ENCODE measurements at regions not wholly inside any gene's neighbourhood (a gene's known extent, or its start where the extent isn't known, plus 50 kb on each side); places are given as distances from the start of the nearest gene placed in this dataset.

- no peak for TF ChIP-seq CTCF (IDR thresholded peaks at IDR 0.05; ENCODE audit: control extremely low read depth, extremely low read depth)
Measured at GRCh38 chr3:176491084-176491483, 706.2 kb downstream of the TBL1XR1 start.

GRCh38 chr3:176490357-176490756, 706.9 kb downstream of the TBL1XR1 start:
- H3K36me3 ChIP-seq (ENCODE audit: control insufficient read depth in 4 of 4, insufficient read depth in 4 of 4, low read length in 4 of 4) = no peaks in the 10 kb centered on the region
- H3K9ac ChIP-seq (ENCODE audit: insufficient read depth in 1 of 2, low read length in 2 of 2) = no peak overlapping the region
- no peak overlapping the region for H3K27ac ChIP-seq (ENCODE audit: low read depth in 1 of 2, low read length in 1 of 2)
- H3K4me3 ChIP-seq = no peak overlapping the region
- ATAC-seq (ENCODE audit: insufficient read depth, low FRiP score) (no peak), DNase-seq (no peak)
- no peaks in the 10 kb centered on the region for H3K9me3 ChIP-seq (ENCODE audit: control insufficient read depth in 4 of 4, insufficient read depth in 3 of 4, low read length in 3 of 4)
- 82 to 88% methylated on average over 2 of the region's 2 CpGs for WGBS, 2 donors
- no peak for TF ChIP-seq CTCF (IDR thresholded peaks at IDR 0.05; ENCODE audit: control extremely low read depth, extremely low read depth)
- no peaks in the 10 kb centered on the region for H3K4me1 ChIP-seq (ENCODE audit: control insufficient read depth in 5 of 5, insufficient read depth in 5 of 5, low read length in 5 of 5)
- H3K27me3 ChIP-seq (ENCODE audit: control insufficient read depth in 3 of 3, insufficient read depth in 3 of 3, low read length in 2 of 3) = no peaks in the 10 kb centered on the region

More at GRCh38 chr3:176491084-176491483, 706.2 kb downstream of the TBL1XR1 start:
- Histone ChIP-seq H3K9ac (ENCODE audit: insufficient read depth in 1 of 2, low read length in 2 of 2) (no peak overlapping the region), H3K27me3 (ENCODE audit: control insufficient read depth in 3 of 3, insufficient read depth in 3 of 3, low read length in 2 of 3) (no peaks in the 10 kb centered on the region), H3K4me1 (ENCODE audit: control insufficient read depth in 5 of 5, insufficient read depth in 5 of 5, low read length in 5 of 5) (no peaks in the 10 kb centered on the region), H3K9me3 (ENCODE audit: control insufficient read depth in 4 of 4, insufficient read depth in 3 of 4, low read length in 3 of 4) (no peaks in the 10 kb centered on the region), H3K4me3 (no peak overlapping the region), H3K36me3 (ENCODE audit: control insufficient read depth in 4 of 4, insufficient read depth in 4 of 4, low read length in 4 of 4) (no peaks in the 10 kb centered on the region), H3K27ac (ENCODE audit: low read depth in 1 of 2, low read length in 1 of 2) (no peak overlapping the region)
- DNase-seq (no peak), ATAC-seq (ENCODE audit: insufficient read depth, low FRiP score) (no peak)
- WGBS, 2 donors = 84 to 87% methylated on average over 3 of the region's 3 CpGs

DNA sequence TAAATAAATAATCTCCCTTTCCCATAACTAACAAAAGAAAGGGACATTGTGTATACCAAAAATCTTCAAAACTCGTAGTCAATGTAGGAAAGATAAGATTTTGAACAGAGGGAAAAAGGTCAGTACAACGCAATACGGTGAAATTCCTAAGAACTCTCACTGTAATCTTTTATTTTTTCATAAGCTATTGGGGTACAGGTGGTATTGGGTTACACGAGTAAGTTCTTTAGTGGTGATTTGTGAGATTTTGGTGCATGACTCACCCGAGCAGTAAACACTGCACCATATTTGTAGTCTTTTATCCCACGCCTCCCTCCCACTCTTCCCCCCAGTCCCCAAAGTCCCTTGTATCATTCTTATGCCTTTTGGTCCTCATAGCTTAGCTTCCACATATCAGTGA, 718.0 kb downstream of the TBL1XR1 start:
- no peak for TF ChIP-seq CTCF (IDR thresholded peaks at IDR 0.05; ENCODE audit: control extremely low read depth, extremely low read depth)
- DNase-seq (no peak), ATAC-seq (ENCODE audit: insufficient read depth, low FRiP score) (no peak)
- Histone ChIP-seq H3K27ac (ENCODE audit: low read depth in 1 of 2, low read length in 1 of 2) (no peak overlapping the region), H3K4me3 (no peak overlapping the region), H3K36me3 (ENCODE audit: control insufficient read depth in 4 of 4, insufficient read depth in 4 of 4, low read length in 4 of 4) (no peaks in the 10 kb centered on the region), H3K9ac (ENCODE audit: insufficient read depth in 1 of 2, low read length in 2 of 2) (no peak overlapping the region), H3K9me3 (ENCODE audit: control insufficient read depth in 4 of 4, insufficient read depth in 3 of 4, low read length in 3 of 4) (peaks cover 0 to 2% (median 0%) of the 10 kb centered on the region in 4 donors), H3K4me1 (ENCODE audit: control insufficient read depth in 5 of 5, insufficient read depth in 5 of 5, low read length in 5 of 5) (no peaks in the 10 kb centered on the region), H3K27me3 (ENCODE audit: control insufficient read depth in 3 of 3, insufficient read depth in 3 of 3, low read length in 2 of 3) (no peaks in the 10 kb centered on the region)
- WGBS, 2 donors = 79 to 82% methylated on average over 6 of the region's 6 CpGs

GRCh38 chr3:176469694-176470205, 727.5 kb downstream of the TBL1XR1 start:
- H3K9ac ChIP-seq (ENCODE audit: insufficient read depth in 1 of 2, low read length in 2 of 2) = no peak overlapping the region
- no peaks in the 10 kb centered on the region for H3K27me3 ChIP-seq (ENCODE audit: control insufficient read depth in 3 of 3, insufficient read depth in 3 of 3, low read length in 2 of 3)
- no peaks in the 10 kb centered on the region for H3K4me1 ChIP-seq (ENCODE audit: control insufficient read depth in 5 of 5, insufficient read depth in 5 of 5, low read length in 5 of 5)
- no peak for DNase-seq
- 46 to 74% methylated on average over 6 of the region's 6 CpGs for WGBS, 2 donors
- TF ChIP-seq CTCF (IDR thresholded peaks at IDR 0.05; ENCODE audit: control extremely low read depth, extremely low read depth) = no peak
- H3K9me3 ChIP-seq (ENCODE audit: control insufficient read depth in 4 of 4, insufficient read depth in 3 of 4, low read length in 3 of 4) = no peaks in the 10 kb centered on the region
- ATAC-seq (ENCODE audit: insufficient read depth, low FRiP score) = no peak
- H3K27ac ChIP-seq (ENCODE audit: low read depth in 1 of 2, low read length in 1 of 2) = no peak overlapping the region
- no peak overlapping the region for H3K4me3 ChIP-seq
- no peaks in the 10 kb centered on the region for H3K36me3 ChIP-seq (ENCODE audit: control insufficient read depth in 4 of 4, insufficient read depth in 4 of 4, low read length in 4 of 4)
